GM10266 (cell line): ENCODE measurements at regions not wholly inside any gene's neighbourhood (a gene's known extent, or its start where the extent isn't known, plus 50 kb on each side); places are given as distances from the start of the nearest gene placed in this dataset.

Experiments
- DNase-seq: peaks from one replicate; pipeline ENCODE4 v3.0.0; 2012; ENCODE audit errors: extremely low spot score
- CTCF ChIP-seq: IDR thresholded peaks from 2 replicates; pipeline ENCODE4 v1.5.1; 2012; ENCODE audit warnings: mild to moderate bottlenecking, low read depth; ENCODE audit not compliant: control insufficient read depth, insufficient read depth; ENCODE audit errors: missing control alignments

- TF ChIP-seq CTCF = no peak
- DNase-seq = no peak
These were observed 299.4 kb downstream of the COX7C start for GRCh38 chr5:86917117-86917579.

- no peak for TF ChIP-seq CTCF
- DNase-seq = no peak
These were observed 300.5 kb downstream of the COX7C start for GRCh38 chr5:86918246-86918645.

- TF ChIP-seq CTCF = no peak
- no peak for DNase-seq
These were observed 308.3 kb downstream of the COX7C start for GRCh38 chr5:86926033-86926432.

- no peak for DNase-seq
- TF ChIP-seq CTCF = no peak
These were observed 311.5 kb downstream of the COX7C start for GRCh38 chr5:86929123-86929766.

GRCh38 chr5:86951761-86952160 is 315.9 kb upstream of the RASA1 start:
- DNase-seq = no peak
- no peak for TF ChIP-seq CTCF

GRCh38 chr5:86964889-86965288 is 302.8 kb upstream of the RASA1 start:
- TF ChIP-seq CTCF = no peak
- DNase-seq = no peak

GRCh38 chr5:86968301-86968753 is 299.4 kb upstream of the RASA1 start:
- TF ChIP-seq CTCF = peak; percentile 22
- no peak for DNase-seq
